IMR-90 (cell line): ENCODE measurements at regions not wholly inside any gene's neighbourhood (a gene's known extent, or its start where the extent isn't known, plus 50 kb on each side); places are given as distances from the start of the nearest gene placed in this dataset.

ENCODE experiments used
- ATAC-seq: fragments of 200-7000 bp; cut with Tn5 transposase; 2 replicates; pipeline ENCODE4 v1.9.1; 2020; ENCODE audit warnings: low read depth, mild to moderate bottlenecking, moderate library complexity
- BruUV-seq: library from RNA; stranded (reverse); fragments of 400-500 nt; replicated peaks from 2 replicates; lab custom pipeline; 2021; lab: Mats Ljungman, UMichigan
- CTCF ChIA-PET: fragments of 300-600 bp; formaldehyde crosslinking; extraction: SDS; loops from one replicate; lab custom pipeline; 2021; ENCODE audit warnings: antibody characterized with exemption; lab: Yijun Ruan, JAX
- POLR2A ChIA-PET: fragments of 300-600 bp; sonication (Branson Sonifier 250); formaldehyde crosslinking; loops from one replicate; lab custom pipeline; 2022; ENCODE audit warnings: antibody characterized with exemption; ENCODE audit not compliant: unreplicated experiment; lab: Charles Lee
- DNase-seq: peaks from one replicate; pipeline ENCODE4 v3.0.0; 2013
- H2AFZ ChIP-seq: replicated peaks from 2 replicates; pipeline ENCODE3; 2013; ENCODE audit warnings: low read length, mild to moderate bottlenecking; ENCODE audit not compliant: poor library complexity
- H2AK5ac ChIP-seq: 2 replicates; pipeline ENCODE4 v1.6.1; 2013; ENCODE audit warnings: low read depth, low read length, inconsistent platforms
- H2AK9ac ChIP-seq: replicated peaks from 2 replicates; pipeline ENCODE3; 2013; ENCODE audit warnings: mild to moderate bottlenecking, low read depth, low read length, moderate library complexity; ENCODE audit not compliant: poor library complexity
- H2BK120ac ChIP-seq: 2 replicates; pipeline ENCODE4 v1.6.1; 2013; ENCODE audit warnings: low read depth, low read length, inconsistent platforms
- H2BK15ac ChIP-seq: 3 replicates; pipeline ENCODE4 v1.6.1; 2013; ENCODE audit warnings: low read depth, low read length, inconsistent platforms
- H2BK20ac ChIP-seq: 2 replicates; pipeline ENCODE4 v1.6.1; 2013; ENCODE audit warnings: low read depth, mild to moderate bottlenecking, inconsistent platforms, low read length, moderate library complexity
- H2BK5ac ChIP-seq: 2 replicates; pipeline ENCODE4 v1.6.1; 2013; ENCODE audit warnings: mild to moderate bottlenecking, low read depth, low read length, inconsistent platforms; ENCODE audit not compliant: poor library complexity, severe bottlenecking
- H3K14ac ChIP-seq: replicated peaks from 2 replicates; pipeline ENCODE4 v1.6.1; 2013; ENCODE audit warnings: low read depth, low read length, inconsistent platforms
- H3K18ac ChIP-seq: 2 replicates; pipeline ENCODE4 v1.6.1; 2013; ENCODE audit warnings: low read depth, low read length, control low read depth
- H3K23ac ChIP-seq: 2 replicates; pipeline ENCODE4 v1.6.1; 2013; ENCODE audit warnings: low read depth, low read length, inconsistent platforms
- H3K27ac ChIP-seq: 2 replicates; pipeline ENCODE4 v1.5.1; 2013; ENCODE audit warnings: mild to moderate bottlenecking, control low read depth, low read length; ENCODE audit not compliant: insufficient read depth
- H3K27me3 ChIP-seq: 2 replicates; pipeline ENCODE4 v1.6.1; 2013; ENCODE audit warnings: low read length; ENCODE audit not compliant: control insufficient read depth, insufficient read depth
- H3K36me3 ChIP-seq: 2 replicates; pipeline ENCODE4 v1.6.1; 2013; ENCODE audit warnings: low read length, mixed read lengths; ENCODE audit not compliant: control insufficient read depth, insufficient read depth
- H3K4ac ChIP-seq: 2 replicates; pipeline ENCODE4 v1.6.1; 2013; ENCODE audit warnings: low read depth, low read length, inconsistent platforms
- H3K4me1 ChIP-seq: 2 replicates; pipeline ENCODE4 v1.6.1; 2013; ENCODE audit warnings: low read length, mixed read lengths; ENCODE audit not compliant: control insufficient read depth, insufficient read depth
- H3K4me2 ChIP-seq: 2 replicates; pipeline ENCODE4 v1.6.1; 2013; ENCODE audit warnings: low read depth, mild to moderate bottlenecking, control low read depth, low read length, moderate library complexity
- H3K4me3 ChIP-seq: 2 replicates; pipeline ENCODE4 v1.5.1; 2013; ENCODE audit warnings: low read depth, mild to moderate bottlenecking, control low read depth, low read length, moderate library complexity; ENCODE audit not compliant: insufficient read depth
- H3K56ac ChIP-seq: 2 replicates; pipeline ENCODE4 v1.6.1; 2013; ENCODE audit warnings: low read length, inconsistent platforms; ENCODE audit not compliant: insufficient read depth; ENCODE audit errors: extremely low read depth
- H3K79me1 ChIP-seq, 2 experiments: 2 replicates each; pipeline ENCODE4 v1.6.1; 2013; ENCODE audit warnings: low read length in 2 of 2, inconsistent platforms in 1 of 2, low read depth in 1 of 2
- H3K9ac ChIP-seq: 2 replicates; pipeline ENCODE4 v1.6.1; 2013; ENCODE audit warnings: low read depth, low read length, control low read depth
- H3K9me1 ChIP-seq: 2 replicates; pipeline ENCODE4 v1.6.1; 2013; ENCODE audit warnings: low read length, inconsistent platforms; ENCODE audit not compliant: insufficient read depth
- H3K9me3 ChIP-seq: 2 replicates; pipeline ENCODE4 v1.6.1; 2013; ENCODE audit warnings: low read length; ENCODE audit not compliant: control insufficient read depth, insufficient read depth
- H4K20me1 ChIP-seq: 2 replicates; pipeline ENCODE4 v1.6.1; 2013; ENCODE audit warnings: low read length, inconsistent platforms; ENCODE audit not compliant: insufficient read depth
- H4K5ac ChIP-seq: 2 replicates; pipeline ENCODE4 v1.6.1; 2013; ENCODE audit warnings: mild to moderate bottlenecking, low read depth, low read length, control low read depth
- H4K8ac ChIP-seq, 2 experiments: 2 replicates each; pipeline ENCODE4 v1.6.1; 2013; ENCODE audit warnings: low read depth in 2 of 2, low read length in 2 of 2, control low read depth in 1 of 2, inconsistent platforms in 1 of 2
- H4K91ac ChIP-seq: 2 replicates; pipeline ENCODE4 v1.6.1; 2013; ENCODE audit warnings: low read depth, low read length, inconsistent platforms; ENCODE audit not compliant: insufficient read depth
- BHLHE40 ChIP-seq: fragments of 150-350 bp; IDR thresholded peaks from 2 replicates; pipeline ENCODE4 v1.6.1; 2016; ENCODE audit warnings: mild to moderate bottlenecking, low read depth, low read length
- CEBPB ChIP-seq: IDR thresholded peaks from 2 replicates; pipeline ENCODE4 v1.6.1; 2012; ENCODE audit warnings: low read depth, low read length, improper control_type of control experiment
- CHD1 ChIP-seq: IDR thresholded peaks from 2 replicates; pipeline ENCODE4 v1.6.1; 2012; ENCODE audit warnings: low read depth, low read length, improper control_type of control experiment
- CTCF ChIP-seq: conservative IDR thresholded peaks from 2 replicates; pipeline ENCODE4 v1.5.1; 2012; ENCODE audit warnings: mild to moderate bottlenecking, low read depth, low read length, improper control_type of control experiment
- ELK1 ChIP-seq: fragments of 150-350 bp; IDR thresholded peaks from 2 replicates; pipeline ENCODE4 v1.6.1; 2016; ENCODE audit warnings: low read depth, mild to moderate bottlenecking, low read length, moderate library complexity, borderline replicate concordance
- FOS ChIP-seq: fragments of 150-350 bp; IDR thresholded peaks from 2 replicates; pipeline ENCODE4 v1.6.1; 2016; ENCODE audit warnings: low read depth, low read length
- MAFK ChIP-seq: IDR thresholded peaks from 2 replicates; pipeline ENCODE4 v1.6.1; 2012; ENCODE audit warnings: low read depth, low read length, improper control_type of control experiment
- MAZ ChIP-seq: IDR thresholded peaks from 2 replicates; pipeline ENCODE4 v1.6.1; 2012; ENCODE audit warnings: low read depth, mild to moderate bottlenecking, low read length, improper control_type of control experiment, moderate library complexity, borderline replicate concordance
- MXI1 ChIP-seq: IDR thresholded peaks from 2 replicates; pipeline ENCODE4 v1.6.1; 2012; ENCODE audit warnings: low read depth, mild to moderate bottlenecking, low read length, moderate library complexity, borderline replicate concordance
- NFE2L2 ChIP-seq: fragments of 150-350 bp; IDR thresholded peaks from 2 replicates; pipeline ENCODE4 v1.6.1; 2016; ENCODE audit warnings: low read depth, mild to moderate bottlenecking, low read length
- POLR2A ChIP-seq: IDR thresholded peaks from 2 replicates; pipeline ENCODE4 v1.6.1; 2012; ENCODE audit warnings: mild to moderate bottlenecking, low read depth, low read length
- RAD21 ChIP-seq: IDR thresholded peaks from 2 replicates; pipeline ENCODE4 v1.6.1; 2012; ENCODE audit warnings: low read length, improper control_type of control experiment
- RCOR1 ChIP-seq: IDR thresholded peaks from 2 replicates; pipeline ENCODE4 v1.6.1; 2012; ENCODE audit warnings: mild to moderate bottlenecking, low read length, improper control_type of control experiment; ENCODE audit not compliant: insufficient replicate concordance
- RFX5 ChIP-seq: IDR thresholded peaks from 2 replicates; pipeline ENCODE4 v1.8.0; 2012; ENCODE audit warnings: low read depth, mild to moderate bottlenecking, low read length, moderate library complexity
- SMC3 ChIP-seq: fragments of 150-350 bp; IDR thresholded peaks from 2 replicates; pipeline ENCODE4 v1.6.1; 2016; ENCODE audit warnings: low read depth, mild to moderate bottlenecking, antibody characterized with exemption, low read length, moderate library complexity
- USF2 ChIP-seq: fragments of 150-350 bp; IDR thresholded peaks from 2 replicates; pipeline ENCODE4 v1.6.1; 2017; ENCODE audit warnings: mild to moderate bottlenecking, antibody characterized with exemption, low read length, low read depth
- WGBS, 2 experiments: methylation state at CpG; one replicate each; pipeline versions ENCODE4 v1.1.5 to v1.1.7; 2013; ENCODE audit warnings: missing lambda C conversion rate in 2 of 2; ENCODE audit not compliant: insufficient read length in 1 of 2; ENCODE audit errors: extremely low coverage in 2 of 2; 5-methylcytosine and 5-hydroxymethylcytosine counted together
- dilution Hi-C: fragments of 300-500 bp; cut with HindIII; formaldehyde crosslinking; loops from one replicate; pipeline ENCODE4 v1.14.3; 2018; ENCODE audit warnings: low sequenced_read_pairs; ENCODE audit not compliant: unreplicated experiment
- in situ Hi-C: fragments of 300-500 bp; cut with MboI; formaldehyde crosslinking; loops from 3 replicates; pipeline ENCODE4 v1.14.3; 2019; ENCODE audit warnings: low sequenced_read_pairs, inconsistent platforms, mixed read lengths
- intact Hi-C: fragments of 100-400 bp; cut with micrococcal nuclease; formaldehyde crosslinking; loops from 2 replicates; pipeline ENCODE4 v1.10.0; 2022

GRCh38 chr2:147092266-147092665 lies 752.6 kb upstream of the ACVR2A start:
- CTCF ChIA-PET: interaction anchor here (1.0 kb wide), 1 partner anchor 10 kb away, joined by 3 read pairs; no protein-coding TSS in a partner anchor
- no peak overlapping the region for H3K4me2 ChIP-seq
- TF ChIP-seq RCOR1 (no peak), MXI1 (no peak), RAD21 (no peak), MAZ (no peak), NFE2L2 (no peak), USF2 (no peak), SMC3 (no peak), BHLHE40 (no peak), CHD1 (no peak), CEBPB (no peak), ELK1 (no peak), CTCF (no peak), POLR2A (no peak), FOS (no peak), RFX5 (no peak), MAFK (no peak)
- H3K23ac ChIP-seq: no peak overlapping the region
- H2BK20ac ChIP-seq: no peak overlapping the region
- no peak overlapping the region for H3K4me3 ChIP-seq
- H3K4me1 ChIP-seq: no peaks in the 10 kb centered on the region; the same call in 1 of the 2 replicates
- no peaks in the 10 kb centered on the region for H3K27me3 ChIP-seq
- no peaks in the 10 kb centered on the region for H3K36me3 ChIP-seq
- no peak overlapping the region for H3K14ac ChIP-seq
- ATAC-seq: no peak
- no peaks in the 10 kb centered on the region for H3K79me1 ChIP-seq
- H4K91ac ChIP-seq: no peak overlapping the region
- H2AK5ac ChIP-seq: no peak overlapping the region
- H2AK9ac ChIP-seq: no peak overlapping the region
- no peak overlapping the region for H3K56ac ChIP-seq
- no peak overlapping the region for H4K5ac ChIP-seq
- H2BK15ac ChIP-seq: no peak overlapping the region
- H3K9ac ChIP-seq: no peak overlapping the region
- BruUV-seq: no TSS peak
- WGBS, 2 experiments: no CpG with 5 or more reads among the region's 4 CpGs
- no peak overlapping the region for H4K8ac ChIP-seq
- no peak overlapping the region for H3K27ac ChIP-seq
- no peaks in the 10 kb centered on the region for H3K9me1 ChIP-seq
- H3K4ac ChIP-seq: no peak overlapping the region
- POLR2A ChIA-PET: no interaction called here
- in situ Hi-C loops (loop anchor here (25.0 kb wide), 1 partner anchor 820 kb away; no protein-coding TSS in a partner anchor), dilution Hi-C loops (no loop called here), intact Hi-C loops (no loop called here)
- no peaks in the 10 kb centered on the region; the same call in 1 of the 2 replicates for H3K9me3 ChIP-seq
- H2AFZ ChIP-seq: no peak overlapping the region
- no peaks in the 10 kb centered on the region for H4K20me1 ChIP-seq
- no peak overlapping the region for H2BK120ac ChIP-seq
- H2BK5ac ChIP-seq: no peak overlapping the region
- no peak for DNase-seq
- no peak overlapping the region for H3K18ac ChIP-seq
